ENCODE measurements at regions not wholly inside any gene's neighbourhood (a gene's known extent, or its start where the extent isn't known, plus 50 kb on each side); places are given as distances from the start of the nearest gene placed in this dataset.
A peak's percentile ranks its signal among the peaks of the same experiment; 100 is the strongest.

GRCh38 chr2:144230448-144231085 is 289.4 kb downstream of the ZEB2 start (continued):
- peak; percentile 75 for TF ChIP-seq ZNF592 (IDR thresholded peaks at IDR 0.05)
- TF ChIP-seq RHOXF2B (CRISPR knock-in tag; conservative IDR thresholded peaks at IDR 0.05), result no peak
- no peak for TF ChIP-seq MAZ (CRISPR knock-in tag; conservative IDR thresholded peaks at IDR 0.05 in 1 of 2, IDR thresholded peaks at IDR 0.05 in 1 of 2)
- no peak for TF ChIP-seq HCFC1 (IDR thresholded peaks at IDR 0.05; ENCODE audit: low read depth, low read length)
- TF ChIP-seq ELF4 (CRISPR knock-in tag; IDR thresholded peaks at IDR 0.05), result no peak
- TF ChIP-seq DPF2 (IDR thresholded peaks at IDR 0.05), result peak; percentile 94
- TF ChIP-seq ZBTB8A (IDR thresholded peaks at IDR 0.05; ENCODE audit: partially characterized antibody), result no peak
- TF ChIP-seq VEZF1 (CRISPR knock-in tag; IDR thresholded peaks at IDR 0.05), result no peak; the same call in 1 of the 2 replicates
- TF ChIP-seq MED1 (CRISPR knock-in tag; IDR thresholded peaks at IDR 0.05; ENCODE audit: borderline replicate concordance), result no peak
- TF ChIP-seq IFI16 (CRISPR knock-in tag; IDR thresholded peaks at IDR 0.05), result no peak
- TF ChIP-seq POLR3A (IDR thresholded peaks at IDR 0.05; ENCODE audit: borderline replicate concordance, extremely low read depth, insufficient read depth, insufficient read length), result no peak
- no peak; the same call in 1 of the 2 replicates for TF ChIP-seq NFE2 (IDR thresholded peaks at IDR 0.05; ENCODE audit: low read depth)
- TF ChIP-seq ZNF23 (CRISPR knock-in tag; IDR thresholded peaks at IDR 0.05), result no peak
- TF ChIP-seq SP1 (CRISPR knock-in tag; IDR thresholded peaks at IDR 0.05), result no peak
- TF ChIP-seq PRDM10 (IDR thresholded peaks at IDR 0.05; ENCODE audit: partially characterized antibody), result no peak
- peak; percentile 35; the same call in 1 of the 2 replicates for TF ChIP-seq TOE1 (IDR thresholded peaks at IDR 0.05; ENCODE audit: borderline replicate concordance)
- TF ChIP-seq TOE1 (CRISPR knock-in tag; IDR thresholded peaks at IDR 0.05; ENCODE audit: borderline replicate concordance, low read depth), result no peak
- no peak for TF ChIP-seq ZNF184 (CRISPR knock-in tag; IDR thresholded peaks at IDR 0.05)
- TF ChIP-seq HMGN3 (IDR thresholded peaks at IDR 0.05; ENCODE audit: borderline replicate concordance, extremely low read depth, insufficient read length, low read depth, low read length), result no peak
- TF ChIP-seq FOS (IDR thresholded peaks at IDR 0.05; ENCODE audit: extremely low read depth, insufficient read length), result no peak
- TF ChIP-seq ZNF316 (IDR thresholded peaks at IDR 0.05), result 0 out of 2 replicates have a peak, but pooled peaks have one; percentile 12
